ENCODE measurements at regions not wholly inside any gene's neighbourhood (a gene's known extent, or its start where the extent isn't known, plus 50 kb on each side); places are given as distances from the start of the nearest gene placed in this dataset.
"Not testable (repeated sequence)": the region's sequence is repeated elsewhere in the genome, so short reads cannot be mapped to it uniquely, and the experiment has no call there.

DNA sequence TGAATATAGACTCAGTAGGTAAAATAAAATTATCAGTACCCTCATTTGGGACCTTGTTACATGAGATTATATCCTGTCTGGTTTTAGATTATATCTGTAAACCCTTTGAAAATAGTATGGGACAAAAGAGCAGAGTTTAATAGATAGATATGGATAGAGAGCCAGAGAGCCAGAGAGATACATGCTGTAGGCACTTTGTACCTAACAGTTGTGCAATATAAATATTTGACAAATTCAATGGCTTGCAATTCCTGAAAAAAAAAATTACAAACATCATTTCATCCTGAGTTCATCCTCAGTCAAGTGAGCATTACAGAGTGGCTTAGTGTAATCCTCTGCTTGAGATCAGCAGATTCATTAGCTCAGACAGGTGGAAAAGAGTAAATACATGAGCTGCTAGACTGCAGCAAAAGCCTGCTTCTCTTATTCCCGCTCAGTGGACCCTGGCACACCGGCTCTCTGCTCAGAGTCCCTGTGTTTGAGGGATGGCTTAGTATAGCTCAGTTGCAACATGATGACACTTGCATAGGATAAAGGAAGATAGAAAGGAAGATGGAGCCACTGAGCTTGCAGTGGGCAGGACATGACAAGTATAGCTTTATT is 931.6 kb upstream of the GOT2 start:
- no peak for DNase-seq

GRCh38 chr16:59658572-59658971 is 924.5 kb upstream of the GOT2 start:
- DNase-seq, result no peak

DNA sequence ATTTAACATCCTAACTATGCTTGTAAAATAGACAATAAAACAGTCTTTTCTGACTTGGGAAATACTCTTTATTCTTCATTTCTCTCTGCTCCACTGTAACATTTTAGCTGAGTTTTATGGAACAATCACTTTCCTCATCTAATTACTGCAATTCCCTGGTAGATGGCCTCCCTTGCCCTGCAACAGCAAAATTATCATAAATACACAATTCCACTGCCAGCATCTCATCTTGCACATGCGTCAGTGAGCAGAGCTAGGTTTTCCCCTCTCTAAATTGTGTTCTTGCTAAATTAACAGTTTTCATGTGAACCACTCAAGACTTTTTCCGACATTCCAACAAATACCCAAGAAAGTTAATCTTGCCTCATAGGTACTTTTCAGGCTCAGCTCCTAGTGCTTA is 920.9 kb upstream of the GOT2 start:
- no peak for DNase-seq

DNA sequence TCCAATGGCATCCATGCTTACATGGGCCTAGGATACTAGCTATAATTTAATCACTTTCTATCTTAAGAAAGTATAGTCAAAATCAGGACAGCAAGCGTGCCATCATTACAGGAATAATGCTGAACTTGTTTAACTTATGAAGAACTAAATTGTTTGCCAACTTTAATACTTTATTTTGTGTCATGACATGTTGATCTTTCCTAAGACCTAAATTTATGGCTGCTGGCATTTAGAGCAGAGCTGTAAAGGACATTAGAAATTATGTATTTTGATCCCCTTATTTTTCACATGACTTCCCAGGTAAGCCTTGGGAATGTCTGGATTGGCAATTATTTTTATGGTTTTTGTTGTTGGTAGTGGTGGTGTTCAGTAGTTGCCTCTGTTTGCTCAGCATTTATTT is 920.3 kb upstream of the GOT2 start:
- no peak for DNase-seq

- no peak for DNase-seq
These were observed 917.5 kb upstream of the GOT2 start for GRCh38 chr16:59651662-59652061.

GRCh38 chr16:59645194-59645593 is 911.1 kb upstream of the GOT2 start:
- DNase-seq, result no peak

DNA sequence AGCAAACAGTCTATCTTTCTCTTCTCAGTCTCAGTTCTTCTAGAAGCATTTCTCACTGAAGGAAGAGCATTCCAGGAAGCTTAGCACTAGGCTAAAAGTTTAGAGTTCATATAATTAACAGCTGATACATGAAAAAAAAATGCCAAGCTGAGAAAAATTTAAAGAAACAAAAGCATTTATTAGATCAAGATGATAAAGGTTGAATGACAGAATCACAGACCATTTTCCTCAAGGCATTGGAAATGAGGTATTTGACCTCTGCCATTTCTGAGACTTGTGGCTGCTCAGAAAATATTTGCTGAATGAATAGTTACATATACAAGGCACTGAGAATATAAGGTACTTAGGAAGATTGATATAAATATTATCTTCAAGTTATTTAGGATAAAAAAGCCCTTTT is 901.6 kb upstream of the GOT2 start:
- DNase-seq, result no peak

GRCh38 chr16:59634951-59635350 is 900.8 kb upstream of the GOT2 start:
- no peak for DNase-seq

DNA sequence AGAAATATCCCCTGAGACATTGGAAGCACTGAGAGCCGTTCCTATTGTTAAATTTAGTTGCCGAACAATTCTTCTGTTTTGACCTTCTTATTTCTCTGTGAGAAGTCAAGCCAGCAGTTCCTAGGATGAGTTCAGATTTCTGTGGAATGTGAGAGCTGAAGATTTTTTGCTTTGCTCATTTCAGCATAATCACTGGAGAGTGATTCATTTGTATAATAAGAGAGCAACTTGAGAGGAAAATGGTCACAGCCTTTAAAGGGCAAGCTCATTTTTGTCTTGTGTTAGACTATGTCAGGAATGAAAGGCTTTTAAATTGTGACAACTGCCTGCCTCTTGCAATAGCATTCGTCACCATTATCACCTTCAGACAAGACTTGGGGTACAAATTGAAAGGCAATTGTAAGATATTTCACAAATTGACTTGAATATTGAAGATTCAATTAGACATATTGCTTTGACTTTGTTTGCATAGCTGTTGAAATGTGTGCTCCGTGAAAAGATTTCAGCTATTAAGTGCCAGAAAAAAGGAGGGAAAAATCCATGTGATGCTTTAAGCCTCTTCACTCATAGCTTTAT is 900.0 kb upstream of the GOT2 start:
- no peak for DNase-seq

- no peak for DNase-seq
These were observed 898.2 kb upstream of the GOT2 start for GRCh38 chr16:59632276-59632855.

- DNase-seq, result not testable (repeated sequence)
These were observed 890.3 kb upstream of the GOT2 start for GRCh38 chr16:59624381-59624780.

DNA sequence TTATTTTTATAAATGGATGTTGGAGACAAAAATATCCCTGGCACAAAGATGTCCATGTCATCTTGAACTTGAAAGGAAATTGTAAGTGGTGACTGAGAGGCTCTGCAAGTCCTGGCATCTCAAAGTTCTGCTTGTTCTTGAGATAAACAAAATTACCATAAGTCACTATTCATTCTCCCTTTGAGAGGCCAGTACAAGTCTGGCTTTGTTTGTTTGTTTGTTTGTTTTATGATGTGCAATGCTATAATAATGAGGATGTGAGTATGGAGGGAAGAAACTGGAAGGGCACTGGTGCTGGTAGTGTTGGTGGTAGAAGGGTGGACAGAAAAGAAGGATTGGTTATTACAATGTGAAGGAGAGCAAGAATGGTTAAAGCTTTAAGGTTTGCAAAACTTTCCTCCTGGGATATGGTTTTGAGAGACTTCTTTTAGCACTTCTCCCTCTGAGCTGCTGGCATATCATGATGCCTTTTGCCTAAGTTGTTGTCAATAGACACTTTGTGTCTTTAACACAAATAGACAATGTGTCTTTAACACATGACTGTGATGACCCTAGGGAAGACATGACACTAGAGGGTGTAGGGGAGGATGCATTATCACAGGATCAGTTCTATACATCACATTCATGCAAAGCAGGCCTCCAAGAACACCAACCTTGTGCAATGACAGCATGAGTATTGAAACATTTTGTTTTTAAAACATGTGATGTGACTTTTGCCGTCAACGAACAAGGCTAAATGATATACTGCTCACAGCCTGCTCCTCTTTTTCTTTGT is 880.5 kb upstream of the GOT2 start:
- no peak for DNase-seq

GRCh38 chr16:59612910-59613620 is 878.9 kb upstream of the GOT2 start:
- DNase-seq, result not testable (repeated sequence)

- DNase-seq, result no peak
These were observed 878.0 kb upstream of the GOT2 start for GRCh38 chr16:59612094-59612493.

GRCh38 chr16:59611556-59611955 is 877.4 kb upstream of the GOT2 start:
- DNase-seq, result no peak

DNA sequence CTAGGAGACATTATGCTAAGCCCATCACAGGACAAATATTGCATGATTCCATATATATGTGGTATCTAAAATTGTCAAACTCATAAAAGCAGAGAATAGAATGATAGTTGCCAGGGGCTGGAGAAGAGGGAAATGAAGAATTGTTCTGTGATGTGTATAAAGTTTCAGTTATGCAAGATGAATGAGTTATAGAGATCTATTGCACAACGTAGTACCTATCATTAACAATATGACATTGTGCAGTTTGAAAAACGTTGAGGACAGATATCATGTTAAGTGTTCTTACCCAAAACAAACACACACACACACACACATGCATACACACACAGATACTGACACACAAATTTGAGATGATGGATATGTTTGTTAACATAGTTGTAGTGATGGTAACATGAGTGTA is 871.6 kb upstream of the GOT2 start:
- DNase-seq, result no peak

DNA sequence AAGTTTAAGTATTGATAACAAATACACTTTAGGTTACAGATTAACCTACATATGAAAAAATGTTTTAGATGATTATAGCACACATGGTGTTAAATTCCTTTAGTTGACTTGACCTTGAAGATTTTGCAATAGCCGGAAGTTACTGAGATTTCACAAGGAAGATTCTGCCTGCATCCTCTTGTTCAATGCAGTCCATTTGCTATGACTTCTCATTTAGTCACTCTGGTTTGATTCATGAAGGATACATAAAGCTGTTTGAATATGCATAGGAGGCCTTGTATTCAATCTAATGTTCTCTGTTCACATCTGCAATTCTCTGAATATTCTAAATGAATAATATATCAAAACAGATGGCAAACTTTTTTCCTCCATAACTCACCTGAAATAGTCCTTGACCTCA is 870.2 kb upstream of the GOT2 start:
- DNase-seq, result no peak

- DNase-seq, result no peak
These were observed 867.3 kb upstream of the GOT2 start for GRCh38 chr16:59601452-59601851.

DNA sequence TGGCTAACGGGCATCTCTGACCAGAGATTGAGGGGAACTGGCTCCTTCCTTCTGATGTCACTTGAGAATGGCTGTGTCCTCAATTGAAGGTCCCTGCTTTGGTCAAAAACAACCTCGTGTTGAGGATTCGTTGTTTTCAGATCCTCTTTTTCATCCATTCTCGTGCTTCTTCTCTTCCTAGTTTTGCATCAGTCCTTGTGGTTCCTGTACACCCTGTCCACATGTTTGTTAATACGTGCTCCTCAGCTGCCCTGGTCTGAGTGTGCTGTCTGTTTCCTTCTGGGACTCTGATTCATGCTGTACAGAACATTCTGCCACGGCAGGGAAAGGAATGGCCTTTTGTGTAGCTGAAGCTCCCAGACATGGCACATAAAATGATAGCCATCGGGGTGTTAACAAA is 863.2 kb upstream of the GOT2 start:
- DNase-seq, result no peak

- no peak for DNase-seq
These were observed 862.6 kb upstream of the GOT2 start for GRCh38 chr16:59596693-59597092.

DNA sequence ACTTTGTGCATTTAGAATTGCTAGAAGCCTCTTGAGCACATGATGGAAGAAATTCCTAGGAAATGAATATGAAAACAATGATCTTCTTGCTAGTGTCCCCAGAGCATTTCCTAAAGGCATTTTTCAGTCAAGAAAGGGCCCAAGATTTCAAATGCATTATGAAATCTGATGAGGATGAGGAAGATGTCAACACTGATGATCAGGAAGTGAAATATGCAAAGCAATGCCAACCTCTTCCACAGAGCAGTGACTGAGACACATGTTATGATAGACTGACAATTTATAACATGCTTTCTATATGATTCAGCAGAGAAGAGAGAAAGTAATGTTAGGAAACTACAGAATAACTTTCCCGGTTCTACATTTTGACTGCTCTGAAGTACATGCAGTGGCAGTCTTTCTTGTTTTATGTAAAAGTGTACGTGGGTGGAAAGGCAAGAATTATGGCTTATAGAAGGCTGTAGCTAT is 859.1 kb upstream of the GOT2 start:
- no peak for DNase-seq

DNA sequence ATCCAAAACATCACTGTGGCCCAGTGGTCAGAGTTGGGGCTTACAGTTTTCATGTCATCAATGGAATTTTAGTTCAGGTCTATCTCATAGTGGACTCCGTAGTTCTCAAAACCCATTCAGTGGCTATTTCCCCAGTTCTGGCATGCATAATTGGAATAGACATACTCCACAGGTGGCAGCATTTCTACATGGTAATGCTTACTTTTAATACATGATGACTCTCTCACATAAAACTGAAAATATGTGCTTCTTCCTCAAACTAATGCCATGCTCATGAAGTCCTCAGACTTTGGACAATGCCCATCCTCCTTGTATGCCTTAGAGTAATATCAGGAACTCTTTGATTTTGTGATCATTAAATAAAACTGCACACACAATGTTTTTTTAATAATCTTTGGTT is 857.4 kb upstream of the GOT2 start:
- no peak for DNase-seq

- no peak for DNase-seq
These were observed 856.7 kb upstream of the GOT2 start for GRCh38 chr16:59590845-59591244.

Measured in COR-L47 (cell line).